ENCODE measurements at regions not wholly inside any gene's neighbourhood (a gene's known extent, or its start where the extent isn't known, plus 50 kb on each side); places are given as distances from the start of the nearest gene placed in this dataset.

- no peak overlapping the region for H3K9ac ChIP-seq (ENCODE audit: low read length)
- H3K36me3 ChIP-seq (ENCODE audit: insufficient read depth, low read length): no peaks in the 10 kb centered on the region
- peaks cover 39% of the 10 kb centered on the region for H3K4me1 ChIP-seq (ENCODE audit: low read length)
- H3K4me2 ChIP-seq (ENCODE audit: low read depth, low read length, poor library complexity, severe bottlenecking): no peak overlapping the region
- peaks cover 58% of the 10 kb centered on the region for H4K20me1 ChIP-seq (ENCODE audit: insufficient read depth, low read depth, low read length)
- no peaks in the 10 kb centered on the region for H3K9me2 ChIP-seq (replicated peaks; ENCODE audit: insufficient read depth, low read length)
- H3K27me3 ChIP-seq (ENCODE audit: low read length): no peaks in the 10 kb centered on the region
- H3K27ac ChIP-seq (ENCODE audit: low read length): no peak overlapping the region
- H3K4me3 ChIP-seq (ENCODE audit: low read length): no peak overlapping the region
- H3K79me2 ChIP-seq (ENCODE audit: low read length): no peaks in the 10 kb centered on the region
- H2AFZ ChIP-seq (ENCODE audit: low read length): no peak overlapping the region
- DNase-seq: no peak
- H3K9me3 ChIP-seq (ENCODE audit: low read length): no peaks in the 10 kb centered on the region
Observed at GRCh38 chr18:57087644-57088376, 59.1 kb upstream of the BOD1L2 start.

DNA sequence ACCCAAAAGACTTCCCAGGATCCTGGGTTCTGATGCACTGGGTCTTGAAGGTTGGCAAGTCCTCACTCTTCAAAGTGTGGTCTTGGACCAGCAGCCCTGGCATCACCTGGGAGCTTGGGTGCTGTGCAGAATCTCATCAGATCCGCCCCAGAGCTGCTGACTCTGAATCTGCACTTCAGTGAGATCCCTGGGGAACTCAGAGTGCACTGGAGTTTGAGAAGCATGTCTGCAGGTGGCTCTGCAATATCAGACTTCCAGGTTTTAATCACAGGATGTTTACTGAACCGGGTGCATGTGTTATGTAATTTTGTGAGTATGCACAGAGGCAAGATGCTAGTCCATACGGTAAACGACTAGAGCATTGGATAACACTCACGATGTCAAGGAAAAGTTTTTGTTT, 58.0 kb upstream of the BOD1L2 start:
- no peaks in the 10 kb centered on the region for H3K9me2 ChIP-seq (replicated peaks; ENCODE audit: insufficient read depth, low read length)
- no peaks in the 10 kb centered on the region for H3K9me3 ChIP-seq (ENCODE audit: low read length)
- H3K4me2 ChIP-seq (ENCODE audit: low read depth, low read length, poor library complexity, severe bottlenecking): peak overlapping the region; percentile 44
- no peak overlapping the region for H3K4me3 ChIP-seq (ENCODE audit: low read length)
- peaks cover 58% of the 10 kb centered on the region for H4K20me1 ChIP-seq (ENCODE audit: insufficient read depth, low read depth, low read length)
- no peaks in the 10 kb centered on the region for H3K79me2 ChIP-seq (ENCODE audit: low read length)
- peaks cover 39% of the 10 kb centered on the region for H3K4me1 ChIP-seq (ENCODE audit: low read length)
- H3K27ac ChIP-seq (ENCODE audit: low read length): no peak overlapping the region
- no peaks in the 10 kb centered on the region for H3K36me3 ChIP-seq (ENCODE audit: insufficient read depth, low read length)
- no peak overlapping the region for H3K9ac ChIP-seq (ENCODE audit: low read length)
- no peaks in the 10 kb centered on the region for H3K27me3 ChIP-seq (ENCODE audit: low read length)
- H2AFZ ChIP-seq (ENCODE audit: low read length): no peak overlapping the region
- peak; percentile 94 for DNase-seq

DNA sequence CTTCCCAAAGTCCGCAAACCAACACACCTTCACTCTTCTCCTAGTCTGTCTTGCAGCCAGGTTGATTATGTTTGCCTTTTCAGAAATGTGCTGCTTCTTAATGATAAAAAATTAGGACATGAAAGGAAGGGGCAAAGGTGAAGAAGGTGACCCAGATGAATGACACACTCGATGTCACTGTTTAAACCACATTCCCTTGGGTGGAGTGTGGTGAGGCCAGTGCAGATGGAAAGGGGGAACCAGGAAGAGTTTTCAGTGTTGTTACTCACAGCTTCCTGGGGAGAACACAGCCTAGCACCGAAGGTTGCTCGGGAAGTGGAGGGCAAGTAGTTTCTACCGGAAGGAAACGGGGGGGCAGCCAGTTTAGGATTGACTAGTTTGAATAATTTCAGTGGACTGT, 57.2 kb upstream of the BOD1L2 start:
- Histone ChIP-seq H2AFZ (ENCODE audit: low read length) (no peak overlapping the region), H3K9ac (ENCODE audit: low read length) (no peak overlapping the region), H4K20me1 (ENCODE audit: insufficient read depth, low read depth, low read length) (peaks cover 51% of the 10 kb centered on the region), H3K27me3 (ENCODE audit: low read length) (no peaks in the 10 kb centered on the region), H3K4me1 (ENCODE audit: low read length) (peaks cover 33% of the 10 kb centered on the region), H3K79me2 (ENCODE audit: low read length) (no peaks in the 10 kb centered on the region), H3K36me3 (ENCODE audit: insufficient read depth, low read length) (no peaks in the 10 kb centered on the region), H3K4me2 (ENCODE audit: low read depth, low read length, poor library complexity, severe bottlenecking) (no peak overlapping the region), H3K27ac (ENCODE audit: low read length) (no peak overlapping the region), H3K4me3 (ENCODE audit: low read length) (no peak overlapping the region), H3K9me2 (replicated peaks; ENCODE audit: insufficient read depth, low read length) (no peaks in the 10 kb centered on the region), H3K9me3 (ENCODE audit: low read length) (no peaks in the 10 kb centered on the region)
- DNase-seq: no peak

- H3K4me2 ChIP-seq (ENCODE audit: low read depth, low read length, poor library complexity, severe bottlenecking): no peak overlapping the region
- no peaks in the 10 kb centered on the region for H3K9me2 ChIP-seq (replicated peaks; ENCODE audit: insufficient read depth, low read length)
- H4K20me1 ChIP-seq (ENCODE audit: insufficient read depth, low read depth, low read length): peaks cover 47% of the 10 kb centered on the region
- H3K4me3 ChIP-seq (ENCODE audit: low read length): no peak overlapping the region
- H3K9me3 ChIP-seq (ENCODE audit: low read length): no peaks in the 10 kb centered on the region
- H3K9ac ChIP-seq (ENCODE audit: low read length): no peak overlapping the region
- no peak overlapping the region for H3K27ac ChIP-seq (ENCODE audit: low read length)
- H3K79me2 ChIP-seq (ENCODE audit: low read length): no peaks in the 10 kb centered on the region
- no peaks in the 10 kb centered on the region for H3K27me3 ChIP-seq (ENCODE audit: low read length)
- H2AFZ ChIP-seq (ENCODE audit: low read length): no peak overlapping the region
- DNase-seq: no peak
- peaks cover 22% of the 10 kb centered on the region for H3K4me1 ChIP-seq (ENCODE audit: low read length)
- no peaks in the 10 kb centered on the region for H3K36me3 ChIP-seq (ENCODE audit: insufficient read depth, low read length)
Observed at GRCh38 chr18:57091231-57091630, 55.7 kb upstream of the BOD1L2 start.

GRCh38 chr18:57094175-57094574, 52.7 kb upstream of the BOD1L2 start:
- no peaks in the 10 kb centered on the region for H3K27me3 ChIP-seq (ENCODE audit: low read length)
- H3K4me3 ChIP-seq (ENCODE audit: low read length): no peak overlapping the region
- DNase-seq: no peak
- H3K9ac ChIP-seq (ENCODE audit: low read length): no peak overlapping the region
- H3K36me3 ChIP-seq (ENCODE audit: insufficient read depth, low read length): no peaks in the 10 kb centered on the region
- peaks cover 12% of the 10 kb centered on the region for H3K4me1 ChIP-seq (ENCODE audit: low read length)
- H2AFZ ChIP-seq (ENCODE audit: low read length): no peak overlapping the region
- H3K79me2 ChIP-seq (ENCODE audit: low read length): no peaks in the 10 kb centered on the region
- no peak overlapping the region for H3K4me2 ChIP-seq (ENCODE audit: low read depth, low read length, poor library complexity, severe bottlenecking)
- peaks cover 30% of the 10 kb centered on the region for H4K20me1 ChIP-seq (ENCODE audit: insufficient read depth, low read depth, low read length)
- H3K9me3 ChIP-seq (ENCODE audit: low read length): no peaks in the 10 kb centered on the region
- H3K27ac ChIP-seq (ENCODE audit: low read length): no peak overlapping the region
- H3K9me2 ChIP-seq (replicated peaks; ENCODE audit: insufficient read depth, low read length): no peaks in the 10 kb centered on the region

- no peaks in the 10 kb centered on the region for H3K36me3 ChIP-seq (ENCODE audit: insufficient read depth, low read length)
- H3K27me3 ChIP-seq (ENCODE audit: low read length): no peaks in the 10 kb centered on the region
- no peak overlapping the region for H3K4me3 ChIP-seq (ENCODE audit: low read length)
- no peak for DNase-seq
- H4K20me1 ChIP-seq (ENCODE audit: insufficient read depth, low read depth, low read length): peaks cover 14% of the 10 kb centered on the region; the same call in 1 of the 2 replicates
- H3K27ac ChIP-seq (ENCODE audit: low read length): no peak overlapping the region
- peaks cover 3% of the 10 kb centered on the region; the same call in 1 of the 2 replicates for H3K4me1 ChIP-seq (ENCODE audit: low read length)
- no peak overlapping the region for H3K9ac ChIP-seq (ENCODE audit: low read length)
- no peaks in the 10 kb centered on the region for H3K9me2 ChIP-seq (replicated peaks; ENCODE audit: insufficient read depth, low read length)
- no peaks in the 10 kb centered on the region for H3K79me2 ChIP-seq (ENCODE audit: low read length)
- no peaks in the 10 kb centered on the region for H3K9me3 ChIP-seq (ENCODE audit: low read length)
- no peak overlapping the region for H2AFZ ChIP-seq (ENCODE audit: low read length)
- no peak overlapping the region for H3K4me2 ChIP-seq (ENCODE audit: low read depth, low read length, poor library complexity, severe bottlenecking)
Observed at GRCh38 chr18:57095884-57096283, 51.0 kb upstream of the BOD1L2 start.

Data from Karpas-422 (cell line).